IgD-negative memory B cell (primary cell): ENCODE measurements at regions not wholly inside any gene's neighbourhood (a gene's known extent, or its start where the extent isn't known, plus 50 kb on each side); places are given as distances from the start of the nearest gene placed in this dataset.
"Not testable (repeated sequence)": the region's sequence is repeated elsewhere in the genome, so short reads cannot be mapped to it uniquely, and the experiment has no call there.

Experiments
- H3K27ac Mint-ChIP-seq, 3 donors: one replicate each; pipeline ENCODE4 v1.8.0; 2020 to 2022; ENCODE audit warnings: mild to moderate bottlenecking in 3 of 3, mixed read lengths in 3 of 3, moderate library complexity in 1 of 3
- H3K27me3 Mint-ChIP-seq: one replicate; pipeline ENCODE4 v1.8.0; 2021; ENCODE audit warnings: mixed read lengths
- H3K36me3 Mint-ChIP-seq: one replicate; pipeline ENCODE4 v1.8.0; 2020; ENCODE audit warnings: mild to moderate bottlenecking, mixed read lengths
- H3K4me1 Mint-ChIP-seq, 3 donors: one replicate each; pipeline ENCODE4 v1.8.0; 2020 to 2022; ENCODE audit warnings: mixed read lengths in 3 of 3, mild to moderate bottlenecking in 1 of 3
- H3K4me3 Mint-ChIP-seq, 4 donors: one replicate each; pipeline ENCODE4 v1.8.0; 2020 to 2022; ENCODE audit warnings: mild to moderate bottlenecking in 4 of 4, mixed read lengths in 4 of 4, moderate library complexity in 3 of 4
- H3K9me3 Mint-ChIP-seq, 3 donors: one replicate each; pipeline ENCODE4 v1.8.0; 2020 to 2021; ENCODE audit warnings: mixed read lengths in 3 of 3, mild to moderate bottlenecking in 1 of 3

- H3K27ac Mint-ChIP-seq, H3K36me3 Mint-ChIP-seq, H3K4me1 Mint-ChIP-seq, H3K4me3 Mint-ChIP-seq, H3K27me3 Mint-ChIP-seq, H3K9me3 Mint-ChIP-seq: not testable (repeated sequence)
These were observed 51.8 kb upstream of the SLC39A8 start for GRCh38 chr4:102397056-102397455.

DNA sequence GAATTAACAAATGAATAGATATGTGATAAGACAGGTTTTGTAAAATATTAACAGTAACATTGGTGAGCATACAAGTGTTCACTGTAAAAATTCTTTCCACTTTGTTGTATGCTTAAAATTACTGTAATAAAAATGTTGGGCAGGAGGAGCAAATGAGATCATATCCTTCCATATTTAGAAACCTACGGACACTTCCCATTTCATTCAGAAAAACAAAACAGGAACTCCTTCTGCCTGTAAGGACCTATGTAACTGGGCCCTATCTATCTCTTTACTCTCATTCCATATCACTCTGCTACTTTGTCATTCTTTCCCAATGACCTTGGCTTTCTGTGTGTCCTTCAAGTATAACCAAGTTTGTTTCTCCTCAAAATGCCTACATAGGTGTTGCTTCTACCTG, 53.7 kb upstream of the SLC39A8 start:
- Mint-ChIP-seq H3K36me3 (peaks cover 3% of the 10 kb centered on the region), H3K27me3 (no peaks in the 10 kb centered on the region), H3K4me3 (no peak overlapping the region), H3K9me3 (no peaks in the 10 kb centered on the region), H3K4me1 (peaks cover 0 to 3% (median 1%) of the 10 kb centered on the region in 3 donors), H3K27ac (no peak overlapping the region)

- Mint-ChIP-seq H3K27me3 (no peaks in the 10 kb centered on the region), H3K36me3 (peaks cover 3% of the 10 kb centered on the region), H3K27ac (no peak overlapping the region), H3K4me3 (no peak overlapping the region), H3K9me3 (no peaks in the 10 kb centered on the region), H3K4me1 (peaks cover 0 to 3% (median 1%) of the 10 kb centered on the region in 3 donors)
These were observed 55.6 kb upstream of the SLC39A8 start for GRCh38 chr4:102400898-102401297.

DNA sequence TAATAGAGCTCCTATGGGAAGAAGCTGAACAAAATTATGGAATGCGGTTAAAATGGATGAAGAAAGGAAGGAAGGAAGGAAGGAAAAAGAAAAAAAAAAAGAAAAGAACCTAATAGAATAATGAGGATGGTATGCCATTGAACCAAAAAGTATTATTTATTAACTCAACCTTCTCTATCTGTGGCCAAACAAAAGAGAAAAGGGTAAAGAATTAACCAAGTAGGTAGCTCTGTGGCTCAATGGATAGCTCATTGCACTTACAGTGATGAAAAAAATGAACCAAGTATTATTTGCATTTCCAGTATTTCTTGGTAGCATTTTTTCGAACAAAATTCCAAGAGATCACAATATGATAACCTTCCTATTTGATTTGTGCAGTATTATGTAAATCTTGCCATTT, 56.9 kb upstream of the SLC39A8 start:
- H3K36me3 Mint-ChIP-seq, result peaks cover 3% of the 10 kb centered on the region
- H3K4me1 Mint-ChIP-seq, result peaks cover 0 to 3% (median 1%) of the 10 kb centered on the region in 3 donors
- peaks cover 1% of the 10 kb centered on the region for H3K27me3 Mint-ChIP-seq
- no peaks in the 10 kb centered on the region for H3K9me3 Mint-ChIP-seq
- H3K4me3 Mint-ChIP-seq, result no peak overlapping the region
- peak overlapping the region in 1 of 3 donors; percentile 21 for H3K27ac Mint-ChIP-seq

DNA sequence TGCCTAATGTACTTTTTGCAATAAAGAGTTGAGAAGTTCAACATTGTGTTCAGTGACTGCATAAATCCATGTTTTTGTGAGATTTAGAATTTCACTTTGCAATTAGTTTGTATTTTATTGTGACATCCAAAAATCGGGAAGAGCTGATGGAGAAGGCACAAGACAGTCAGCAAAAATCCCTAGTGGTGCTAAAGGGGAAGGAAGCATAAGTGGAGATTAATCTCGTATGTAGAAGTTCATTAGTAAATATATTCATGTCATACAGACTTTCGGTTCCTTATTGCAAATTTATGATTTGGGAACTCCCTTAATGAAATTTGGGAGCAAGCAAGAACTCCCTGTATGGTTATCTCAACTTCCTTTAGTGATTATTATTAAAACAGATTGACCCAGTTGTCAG, 57.8 kb upstream of the SLC39A8 start:
- Mint-ChIP-seq H3K4me1 (peaks cover 0 to 3% (median 1%) of the 10 kb centered on the region in 3 donors), H3K27me3 (peaks cover 1% of the 10 kb centered on the region), H3K4me3 (no peak overlapping the region), H3K9me3 (no peaks in the 10 kb centered on the region), H3K27ac (no peak overlapping the region), H3K36me3 (peaks cover 3% of the 10 kb centered on the region)

DNA sequence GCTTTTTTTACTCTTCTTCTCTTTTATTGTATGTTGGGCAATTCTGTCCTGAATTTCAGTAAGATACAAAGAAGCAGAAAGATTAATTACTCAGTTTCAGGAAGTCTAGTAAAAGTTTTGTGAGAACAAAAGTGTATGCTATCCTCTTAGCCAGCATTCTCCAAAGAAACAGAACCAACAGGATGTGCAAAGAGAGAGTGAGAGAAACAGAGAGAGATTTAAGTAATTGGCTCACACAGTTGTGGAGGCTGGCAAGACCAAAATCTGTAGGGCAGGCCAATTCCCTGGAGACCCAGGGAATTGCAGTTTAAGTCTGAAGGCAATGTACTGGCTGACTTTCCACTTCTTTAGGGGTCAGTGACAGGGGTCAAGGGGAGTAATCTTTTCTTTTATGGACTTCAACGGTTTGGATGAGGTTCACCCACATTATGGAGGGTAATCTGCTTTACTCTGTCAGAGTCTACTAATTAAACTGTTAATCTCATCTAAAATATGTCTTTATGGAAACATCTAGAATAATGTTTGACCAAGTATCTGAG, 59.2 kb upstream of the SLC39A8 start:
- H3K27me3 Mint-ChIP-seq, result peaks cover 1% of the 10 kb centered on the region
- peaks cover 0 to 3% (median 1%) of the 10 kb centered on the region in 3 donors for H3K4me1 Mint-ChIP-seq
- no peaks in the 10 kb centered on the region for H3K9me3 Mint-ChIP-seq
- H3K27ac Mint-ChIP-seq, result no peak overlapping the region
- H3K36me3 Mint-ChIP-seq, result peaks cover 3% of the 10 kb centered on the region
- no peak overlapping the region for H3K4me3 Mint-ChIP-seq

GRCh38 chr4:102405821-102406401, 60.6 kb upstream of the SLC39A8 start:
- H3K4me1 Mint-ChIP-seq, result peaks cover 0 to 3% (median 1%) of the 10 kb centered on the region in 3 donors
- peaks cover 1% of the 10 kb centered on the region for H3K27me3 Mint-ChIP-seq
- no peaks in the 10 kb centered on the region for H3K9me3 Mint-ChIP-seq
- no peak overlapping the region for H3K4me3 Mint-ChIP-seq
- no peak overlapping the region for H3K27ac Mint-ChIP-seq
- H3K36me3 Mint-ChIP-seq, result no peaks in the 10 kb centered on the region

DNA sequence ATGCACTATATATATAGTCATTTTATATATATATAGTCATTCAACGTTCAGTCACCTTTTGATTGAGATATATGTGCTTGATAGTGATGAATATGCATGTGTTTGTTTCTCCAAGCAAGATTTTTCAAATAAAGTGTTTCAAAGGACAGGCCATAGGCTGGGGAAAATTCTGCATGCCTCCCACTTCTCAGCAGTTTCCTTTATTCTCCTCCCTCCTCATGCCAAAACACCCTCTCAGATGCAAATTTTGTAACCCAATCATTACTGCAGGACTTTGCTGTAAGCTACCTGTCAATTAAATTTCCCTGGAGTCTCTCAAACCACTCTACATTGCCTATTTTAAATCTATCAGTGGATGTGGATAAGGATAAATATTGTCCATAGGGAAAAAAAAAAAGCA, 65.6 kb upstream of the SLC39A8 start:
- not testable (repeated sequence) for H3K4me1 Mint-ChIP-seq, H3K36me3 Mint-ChIP-seq, H3K27ac Mint-ChIP-seq, H3K27me3 Mint-ChIP-seq, H3K9me3 Mint-ChIP-seq, H3K4me3 Mint-ChIP-seq

- Mint-ChIP-seq H3K27me3 (peaks cover under 1% of the 10 kb centered on the region), H3K27ac (no peak overlapping the region), H3K36me3 (peaks cover 1% of the 10 kb centered on the region)
These were observed 66.1 kb upstream of the SLC39A8 start for GRCh38 chr4:102411408-102411807.

GRCh38 chr4:102416765-102417164, 71.5 kb upstream of the SLC39A8 start:
- Mint-ChIP-seq H3K4me3 (no peak overlapping the region), H3K4me1 (no peaks in the 10 kb centered on the region), H3K36me3 (peaks cover 1% of the 10 kb centered on the region), H3K27me3 (no peaks in the 10 kb centered on the region), H3K27ac (no peak overlapping the region), H3K9me3 (no peaks in the 10 kb centered on the region)

More at GRCh38 chr4:102411408-102411807, 66.1 kb upstream of the SLC39A8 start:
- Mint-ChIP-seq H3K9me3 (no peaks in the 10 kb centered on the region), H3K4me1 (no peaks in the 10 kb centered on the region), H3K4me3 (no peak overlapping the region)

GRCh38 chr4:102420563-102421398, 75.5 kb upstream of the SLC39A8 start:
- H3K4me1 Mint-ChIP-seq, result no peaks in the 10 kb centered on the region

DNA sequence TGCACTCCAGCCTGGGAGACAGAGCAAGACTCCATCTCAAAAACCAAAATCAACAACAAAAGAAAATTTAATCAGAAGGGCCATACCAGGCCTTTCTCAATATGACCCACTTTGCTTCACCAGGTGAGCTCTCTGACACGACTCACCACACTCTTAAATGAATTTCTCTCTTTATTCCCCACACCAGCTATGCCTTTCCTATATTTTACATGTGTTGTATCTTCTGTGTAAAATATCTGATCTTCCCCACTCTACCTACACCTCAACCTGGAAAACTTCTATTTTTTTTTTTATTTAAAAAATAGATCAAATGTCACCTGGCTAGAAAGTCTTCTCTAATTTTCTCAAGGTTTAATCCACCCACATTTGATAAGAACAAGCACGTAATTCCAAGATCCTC, 77.6 kb upstream of the SLC39A8 start:
- Mint-ChIP-seq H3K9me3 (peaks cover 2 to 5% (median 4%) of the 10 kb centered on the region in 3 donors), H3K4me3 (no peak overlapping the region), H3K27me3 (no peaks in the 10 kb centered on the region), H3K27ac (no peak overlapping the region), H3K36me3 (no peaks in the 10 kb centered on the region), H3K4me1 (no peaks in the 10 kb centered on the region)

More at GRCh38 chr4:102420563-102421398, 75.5 kb upstream of the SLC39A8 start:
- Mint-ChIP-seq H3K9me3 (peaks cover 2 to 5% (median 4%) of the 10 kb centered on the region in 3 donors), H3K36me3 (no peaks in the 10 kb centered on the region), H3K4me3 (no peak overlapping the region), H3K27me3 (no peaks in the 10 kb centered on the region), H3K27ac (no peak overlapping the region)

DNA sequence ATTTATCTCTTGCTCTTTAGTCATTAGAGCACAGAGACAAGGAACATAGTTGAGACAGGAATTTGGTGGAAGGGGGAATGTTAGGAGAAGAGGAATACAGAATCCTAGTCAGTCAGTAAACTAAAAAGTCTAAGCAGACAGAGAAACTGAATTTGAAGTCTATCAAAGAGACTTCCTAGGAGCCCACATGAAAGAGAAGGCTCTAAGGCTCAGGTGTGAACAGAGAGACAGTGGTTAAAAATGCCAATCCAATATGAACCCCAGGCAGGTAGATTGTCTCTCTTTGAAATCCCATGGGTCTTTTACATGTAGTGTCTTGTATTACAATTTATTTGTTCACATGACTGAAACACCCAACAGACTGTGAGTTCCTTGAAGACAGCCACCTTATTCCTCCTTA, 77.8 kb upstream of the NFKB1 start:
- Mint-ChIP-seq H3K27me3 (no peaks in the 10 kb centered on the region), H3K9me3 (peaks cover 2 to 5% (median 4%) of the 10 kb centered on the region in 3 donors), H3K27ac (no peak overlapping the region), H3K4me1 (no peaks in the 10 kb centered on the region), H3K4me3 (no peak overlapping the region), H3K36me3 (no peaks in the 10 kb centered on the region)

GRCh38 chr4:102427371-102427998, 73.7 kb upstream of the NFKB1 start:
- H3K27ac Mint-ChIP-seq, result no peak overlapping the region
- peaks cover 2 to 5% (median 4%) of the 10 kb centered on the region in 3 donors for H3K9me3 Mint-ChIP-seq
- H3K27me3 Mint-ChIP-seq, result no peaks in the 10 kb centered on the region
- peaks cover 4 to 15% (median 5%) of the 10 kb centered on the region in 3 donors for H3K4me1 Mint-ChIP-seq
- H3K4me3 Mint-ChIP-seq, result peak overlapping the region in 1 of 4 donors; percentile 18
- no peaks in the 10 kb centered on the region for H3K36me3 Mint-ChIP-seq

DNA sequence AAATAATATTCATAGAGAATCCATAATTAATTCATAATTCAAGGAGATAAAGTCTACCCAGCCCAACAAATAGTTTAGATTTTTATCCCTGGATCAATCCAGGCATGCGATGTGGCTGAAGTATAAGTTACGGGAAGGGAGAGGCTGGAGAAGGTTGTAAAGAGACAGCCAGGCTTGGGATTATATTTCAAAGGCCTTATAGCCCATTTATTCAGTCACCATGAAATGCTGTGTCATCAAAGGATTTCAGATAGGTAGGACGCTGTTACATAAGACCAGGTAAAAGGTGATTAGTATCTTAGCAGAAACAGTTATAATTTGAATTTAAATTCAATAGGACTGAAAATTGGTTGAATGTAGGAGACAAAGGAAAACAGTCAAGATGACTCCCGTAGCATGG, 73.0 kb upstream of the NFKB1 start:
- Mint-ChIP-seq H3K4me1 (peaks cover 4 to 15% (median 5%) of the 10 kb centered on the region in 3 donors), H3K27ac (no peak overlapping the region), H3K4me3 (peak overlapping the region in 1 of 4 donors; percentile 18), H3K9me3 (peaks cover 0 to 1% (median 0%) of the 10 kb centered on the region in 3 donors), H3K36me3 (no peaks in the 10 kb centered on the region), H3K27me3 (no peaks in the 10 kb centered on the region)
